ENCODE measurements at regions not wholly inside any gene's neighbourhood (a gene's known extent, or its start where the extent isn't known, plus 50 kb on each side); places are given as distances from the start of the nearest gene placed in this dataset.

DNA sequence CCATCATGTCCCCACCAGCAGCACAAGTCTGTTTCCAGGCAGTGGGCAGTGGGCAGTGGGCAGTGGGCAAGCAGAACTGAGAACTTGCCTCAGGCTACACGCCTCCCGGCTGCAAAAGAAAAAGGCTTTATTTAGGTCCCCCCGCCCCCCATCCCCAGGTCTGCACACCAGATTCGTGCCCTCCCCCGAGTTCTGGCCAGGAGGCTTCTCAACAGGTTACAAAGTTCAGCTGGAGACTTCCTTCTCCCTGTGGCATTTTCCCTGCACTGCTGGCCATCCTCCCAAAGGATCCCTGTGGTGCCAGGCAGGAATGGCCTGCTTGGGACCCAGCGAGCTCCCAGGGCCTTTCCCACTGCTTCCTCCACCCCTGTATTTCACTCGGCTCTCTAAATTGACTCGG is 97.0 kb upstream of the TRIM2 start:
- ATAC-seq (ENCODE audit: low FRiP score in 2 of 2) (no peak), DNase-seq (no peak)
- H3K27ac ChIP-seq: no peak overlapping the region
- no peaks in the 10 kb centered on the region for H3K36me3 ChIP-seq
- 90 to 91% methylated on average over 7 to 8 of the region's 8 CpGs for WGBS, 2 donors
- no peak overlapping the region for H3K4me3 ChIP-seq
- no peaks in the 10 kb centered on the region for H3K9me3 ChIP-seq
- TF ChIP-seq, protein P1, sequence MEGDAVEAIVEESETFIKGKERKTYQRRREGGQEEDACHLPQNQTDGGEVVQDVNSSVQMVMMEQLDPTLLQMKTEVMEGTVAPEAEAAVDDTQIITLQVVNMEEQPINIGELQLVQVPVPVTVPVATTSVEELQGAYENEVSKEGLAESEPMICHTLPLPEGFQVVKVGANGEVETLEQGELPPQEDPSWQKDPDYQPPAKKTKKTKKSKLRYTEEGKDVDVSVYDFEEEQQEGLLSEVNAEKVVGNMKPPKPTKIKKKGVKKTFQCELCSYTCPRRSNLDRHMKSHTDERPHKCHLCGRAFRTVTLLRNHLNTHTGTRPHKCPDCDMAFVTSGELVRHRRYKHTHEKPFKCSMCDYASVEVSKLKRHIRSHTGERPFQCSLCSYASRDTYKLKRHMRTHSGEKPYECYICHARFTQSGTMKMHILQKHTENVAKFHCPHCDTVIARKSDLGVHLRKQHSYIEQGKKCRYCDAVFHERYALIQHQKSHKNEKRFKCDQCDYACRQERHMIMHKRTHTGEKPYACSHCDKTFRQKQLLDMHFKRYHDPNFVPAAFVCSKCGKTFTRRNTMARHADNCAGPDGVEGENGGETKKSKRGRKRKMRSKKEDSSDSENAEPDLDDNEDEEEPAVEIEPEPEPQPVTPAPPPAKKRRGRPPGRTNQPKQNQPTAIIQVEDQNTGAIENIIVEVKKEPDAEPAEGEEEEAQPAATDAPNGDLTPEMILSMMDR (IDR thresholded peaks at IDR 0.05): no peak
- TF ChIP-seq EP300 (IDR thresholded peaks at IDR 0.05): no peak
- TF ChIP-seq POLR2A (IDR thresholded peaks at IDR 0.05): no peak
- no peak for TF ChIP-seq POLR2AphosphoS5 (IDR thresholded peaks at IDR 0.05)
- no peaks in the 10 kb centered on the region for H3K27me3 ChIP-seq
- no peaks in the 10 kb centered on the region for H3K4me1 ChIP-seq

DNA sequence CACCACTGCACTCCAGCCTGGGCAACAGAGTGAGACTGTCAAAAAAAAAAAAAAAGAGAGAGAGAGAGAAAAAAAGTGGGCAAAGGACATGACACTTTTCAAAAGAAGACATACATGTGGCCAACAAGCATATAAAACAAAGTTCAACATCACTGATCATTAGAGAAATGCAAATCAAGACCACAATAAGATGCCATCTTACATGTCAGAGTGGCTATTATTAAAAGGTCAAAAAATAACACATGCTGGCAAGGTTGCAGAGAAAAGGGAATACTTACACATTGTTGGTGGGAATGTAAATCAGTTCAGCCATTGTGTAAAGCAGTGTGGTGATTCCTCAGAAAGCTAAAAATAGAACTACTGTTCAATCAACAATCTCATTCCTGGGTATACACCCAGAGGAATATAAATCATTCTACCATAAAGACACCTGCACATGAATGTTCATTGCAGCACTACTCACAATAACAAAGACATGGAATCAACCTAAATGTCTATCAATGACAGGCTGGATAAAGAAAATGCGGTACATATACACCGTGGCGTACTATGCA is 94.9 kb upstream of the TRIM2 start:
- 97% methylated on average over 3 of the region's 3 CpGs for WGBS, 2 donors
- Histone ChIP-seq H3K27ac (no peak overlapping the region), H3K4me3 (no peak overlapping the region), H3K9me3 (no peaks in the 10 kb centered on the region), H3K36me3 (no peaks in the 10 kb centered on the region), H3K27me3 (no peaks in the 10 kb centered on the region), H3K4me1 (no peaks in the 10 kb centered on the region)
- TF ChIP-seq EP300 (IDR thresholded peaks at IDR 0.05) (no peak), POLR2A (IDR thresholded peaks at IDR 0.05) (no peak), POLR2AphosphoS5 (IDR thresholded peaks at IDR 0.05) (no peak)
- TF ChIP-seq, protein P1 (IDR thresholded peaks at IDR 0.05): no peak
- DNase-seq: no peak
- ATAC-seq (ENCODE audit: low FRiP score in 2 of 2): no peak

DNA sequence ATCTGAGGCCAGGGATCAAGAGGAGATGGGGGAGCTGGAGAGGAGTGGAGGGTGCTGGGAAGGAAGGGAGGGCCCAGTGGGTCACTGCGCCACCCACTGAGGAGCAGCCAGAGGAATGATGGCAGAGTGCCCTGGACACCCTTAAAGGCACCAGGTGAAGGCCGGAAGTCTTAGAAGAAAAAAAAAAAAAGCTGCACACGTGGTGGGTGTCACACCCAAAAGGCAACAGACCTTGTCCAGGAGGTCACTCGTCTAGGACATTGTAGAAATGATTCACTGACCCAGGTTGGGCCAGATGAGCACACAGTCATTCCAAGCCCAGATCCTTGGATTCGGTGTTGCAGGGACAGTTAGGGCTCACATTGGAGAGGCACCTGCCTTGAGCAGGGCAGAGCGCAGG is 93.5 kb upstream of the TRIM2 start:
- Histone ChIP-seq H3K27ac (no peak overlapping the region), H3K4me1 (peaks cover 0 to 9% (median 7%) of the 10 kb centered on the region in 4 donors), H3K9me3 (no peaks in the 10 kb centered on the region), H3K27me3 (no peaks in the 10 kb centered on the region), H3K4me3 (no peak overlapping the region), H3K36me3 (no peaks in the 10 kb centered on the region)
- WGBS, 2 donors: 67 to 86% methylated on average over 6 of the region's 6 CpGs
- DNase-seq (no peak), ATAC-seq (ENCODE audit: low FRiP score in 2 of 2) (no peak)
- TF ChIP-seq, protein P1 (IDR thresholded peaks at IDR 0.05): no peak
- no peak for TF ChIP-seq POLR2A (IDR thresholded peaks at IDR 0.05)
- no peak for TF ChIP-seq EP300 (IDR thresholded peaks at IDR 0.05)
- no peak for TF ChIP-seq POLR2AphosphoS5 (IDR thresholded peaks at IDR 0.05)

DNA sequence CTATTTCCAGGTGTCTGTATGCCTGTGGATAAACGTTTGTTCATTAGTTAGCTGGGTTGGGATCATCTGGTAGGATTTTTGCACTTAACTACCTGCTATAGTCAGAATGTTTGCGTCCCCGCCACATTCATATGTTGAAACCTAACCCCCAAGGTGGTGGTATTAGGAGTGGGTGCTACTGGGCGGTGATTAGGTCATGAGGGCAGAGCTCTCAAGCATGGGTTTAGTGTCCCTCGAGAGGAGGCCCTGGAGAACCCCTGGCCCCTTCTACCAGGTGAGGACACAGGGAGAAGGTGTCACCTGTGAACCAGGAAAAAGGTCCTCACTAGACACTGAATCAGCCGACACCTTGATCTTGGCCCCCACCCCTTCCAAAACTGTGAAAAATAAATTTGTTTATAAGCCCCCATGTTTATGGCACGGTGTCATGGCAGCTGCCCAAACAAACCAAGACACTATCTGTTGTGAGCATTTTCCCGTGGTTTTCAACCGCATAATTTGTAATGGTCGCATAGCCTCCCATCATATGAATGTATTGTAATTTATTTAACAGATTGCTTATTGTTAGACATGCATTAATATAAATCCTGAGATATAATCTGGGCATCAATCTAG is 92.7 kb upstream of the TRIM2 start:
- TF ChIP-seq EP300 (IDR thresholded peaks at IDR 0.05) (no peak), POLR2A (IDR thresholded peaks at IDR 0.05) (no peak), POLR2AphosphoS5 (IDR thresholded peaks at IDR 0.05) (no peak)
- TF ChIP-seq, protein P1 (IDR thresholded peaks at IDR 0.05): no peak
- no peak for DNase-seq
- H3K4me1 ChIP-seq: peaks cover 0 to 15% (median 12%) of the 10 kb centered on the region in 4 donors
- no peak overlapping the region for H3K4me3 ChIP-seq
- WGBS, 2 donors: 89 to 94% methylated on average over 8 to 10 of the region's 10 CpGs
- no peaks in the 10 kb centered on the region for H3K27me3 ChIP-seq
- no peak overlapping the region for H3K27ac ChIP-seq
- no peaks in the 10 kb centered on the region for H3K36me3 ChIP-seq
- no peak for ATAC-seq (ENCODE audit: low FRiP score in 2 of 2)
- H3K9me3 ChIP-seq: no peaks in the 10 kb centered on the region

DNA sequence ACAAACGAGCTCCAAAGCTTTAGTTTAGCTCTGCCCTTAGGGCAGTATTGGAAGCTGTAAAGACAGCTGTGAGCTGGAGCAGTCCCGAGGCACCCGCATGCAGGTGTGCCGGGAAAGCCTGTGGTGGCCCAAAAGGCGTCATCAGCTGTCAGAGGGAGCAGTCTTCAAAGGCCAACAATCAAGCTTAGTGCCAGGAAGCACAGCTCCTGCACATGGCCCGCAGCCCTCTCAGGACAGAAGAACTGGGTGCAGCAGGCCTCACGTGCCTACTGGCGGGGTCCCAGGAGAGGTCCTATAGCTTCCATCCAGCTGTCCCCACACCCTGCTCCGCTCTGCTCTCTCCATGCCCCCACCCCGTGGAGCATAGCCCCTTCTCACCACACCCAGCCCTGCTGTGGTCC is 92.2 kb upstream of the TRIM2 start:
- no peak for ATAC-seq (ENCODE audit: low FRiP score in 2 of 2)
- no peak overlapping the region for H3K27ac ChIP-seq

More for the DNA sequence above, 92.2 kb upstream of the TRIM2 start:
- H3K4me1 ChIP-seq: peaks cover 0 to 16% (median 12%) of the 10 kb centered on the region in 4 donors
- no peaks in the 10 kb centered on the region for H3K9me3 ChIP-seq
- no peak overlapping the region for H3K4me3 ChIP-seq
- no peaks in the 10 kb centered on the region for H3K27me3 ChIP-seq
- 93% methylated on average over 8 to 10 of the region's 10 CpGs for WGBS, 2 donors
- TF ChIP-seq POLR2A (IDR thresholded peaks at IDR 0.05) (no peak), EP300 (IDR thresholded peaks at IDR 0.05) (no peak)
- DNase-seq: peak in 1 of 2 donors; percentile 34
- H3K36me3 ChIP-seq: no peaks in the 10 kb centered on the region

All from upper lobe of left lung (tissue), 6 donors.